Suprapubic skin (tissue), 4 donors: ENCODE measurements at regions not wholly inside any gene's neighbourhood (a gene's known extent, or its start where the extent isn't known, plus 50 kb on each side); places are given as distances from the start of the nearest gene placed in this dataset.

ENCODE experiments used
- EP300 ChIP-seq: sonication (generic); formaldehyde crosslinking; IDR thresholded peaks from one replicate; pipeline ENCODE4 v1.6.1; 2017; ENCODE audit warnings: antibody characterized with exemption
- POLR2A ChIP-seq, 2 donors: fragments of 450-650 bp; IDR thresholded peaks; one replicate each; pipeline ENCODE4 v1.6.1; 2017; ENCODE audit warnings: antibody characterized with exemption in 2 of 2, mild to moderate bottlenecking in 2 of 2, moderate library complexity in 2 of 2
- POLR2AphosphoS5 ChIP-seq, 3 donors: sonication (generic); formaldehyde crosslinking; IDR thresholded peaks; one replicate each; pipeline ENCODE4 v1.6.1; 2017; ENCODE audit warnings: antibody characterized with exemption in 3 of 3
- TF ChIP-seq, protein P1 (sequence below), 2 donors: fragments of 200-600 bp in 1 of 2; fragments of 450-650 bp in 1 of 2; sonication (generic) in 1 of 2; IDR thresholded peaks; one replicate each; pipeline ENCODE4 v1.5.1; 2016 to 2019; ENCODE audit warnings: antibody characterized with exemption in 2 of 2, mild to moderate bottlenecking in 1 of 2, moderate library complexity in 1 of 2

DNA sequence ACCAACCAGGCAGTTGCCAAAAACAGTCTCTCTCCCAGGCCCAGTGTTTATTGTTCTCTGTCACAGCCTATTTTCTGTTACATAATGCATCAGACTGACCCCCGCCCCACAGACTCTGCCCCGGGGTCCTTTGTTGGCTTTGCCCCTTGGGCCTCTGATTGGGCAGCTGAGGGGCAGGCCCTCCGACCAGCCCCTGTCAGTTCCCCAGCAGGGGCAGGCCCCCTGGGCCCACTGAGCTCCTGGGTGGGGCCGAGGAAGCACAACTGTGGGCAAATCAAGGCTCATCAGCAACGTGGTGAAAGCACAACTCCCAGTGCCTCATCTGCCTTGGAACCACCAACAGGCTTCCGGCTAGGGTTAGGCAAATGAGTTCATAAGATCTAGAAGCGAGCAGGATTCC is 160.1 kb upstream of the MYCN start:
- TF ChIP-seq POLR2A (IDR thresholded peaks at IDR 0.05) (no peak), EP300 (no peak), POLR2AphosphoS5 (IDR thresholded peaks at IDR 0.05) (no peak)
- TF ChIP-seq, protein P1, sequence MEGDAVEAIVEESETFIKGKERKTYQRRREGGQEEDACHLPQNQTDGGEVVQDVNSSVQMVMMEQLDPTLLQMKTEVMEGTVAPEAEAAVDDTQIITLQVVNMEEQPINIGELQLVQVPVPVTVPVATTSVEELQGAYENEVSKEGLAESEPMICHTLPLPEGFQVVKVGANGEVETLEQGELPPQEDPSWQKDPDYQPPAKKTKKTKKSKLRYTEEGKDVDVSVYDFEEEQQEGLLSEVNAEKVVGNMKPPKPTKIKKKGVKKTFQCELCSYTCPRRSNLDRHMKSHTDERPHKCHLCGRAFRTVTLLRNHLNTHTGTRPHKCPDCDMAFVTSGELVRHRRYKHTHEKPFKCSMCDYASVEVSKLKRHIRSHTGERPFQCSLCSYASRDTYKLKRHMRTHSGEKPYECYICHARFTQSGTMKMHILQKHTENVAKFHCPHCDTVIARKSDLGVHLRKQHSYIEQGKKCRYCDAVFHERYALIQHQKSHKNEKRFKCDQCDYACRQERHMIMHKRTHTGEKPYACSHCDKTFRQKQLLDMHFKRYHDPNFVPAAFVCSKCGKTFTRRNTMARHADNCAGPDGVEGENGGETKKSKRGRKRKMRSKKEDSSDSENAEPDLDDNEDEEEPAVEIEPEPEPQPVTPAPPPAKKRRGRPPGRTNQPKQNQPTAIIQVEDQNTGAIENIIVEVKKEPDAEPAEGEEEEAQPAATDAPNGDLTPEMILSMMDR (IDR thresholded peaks at IDR 0.05), result no peak
